H1 (cell line): ENCODE measurements at regions not wholly inside any gene's neighbourhood (a gene's known extent, or its start where the extent isn't known, plus 50 kb on each side); places are given as distances from the start of the nearest gene placed in this dataset.

ENCODE experiments used
- EGR1 ChIP-seq: IDR thresholded peaks from 2 replicates; pipeline ENCODE4 v1.6.1; 2011; ENCODE audit warnings: low read depth, low read length, borderline replicate concordance
- POLR2A ChIP-seq, 2 experiments: IDR thresholded peaks; 1 replicate in 1 of 2; 2 replicates in 1 of 2; pipeline ENCODE4 v1.6.1; 2011; ENCODE audit warnings: low read depth in 2 of 2, low read length in 2 of 2, mild to moderate bottlenecking in 2 of 2; ENCODE audit errors: control extremely low read depth in 1 of 2
- TF ChIP-seq, protein P1 (sequence below), 3 experiments: IDR thresholded peaks; 1 replicate in 2 of 3; 2 replicates in 1 of 3; pipeline versions ENCODE4 v1.5.1 to v1.6.1; 2011; ENCODE audit warnings: low read length in 3 of 3, mild to moderate bottlenecking in 3 of 3, inconsistent platforms in 2 of 3, low read depth in 1 of 3, moderate library complexity in 1 of 3; ENCODE audit not compliant: insufficient read depth in 1 of 3; ENCODE audit errors: control extremely low read depth in 1 of 3

DNA sequence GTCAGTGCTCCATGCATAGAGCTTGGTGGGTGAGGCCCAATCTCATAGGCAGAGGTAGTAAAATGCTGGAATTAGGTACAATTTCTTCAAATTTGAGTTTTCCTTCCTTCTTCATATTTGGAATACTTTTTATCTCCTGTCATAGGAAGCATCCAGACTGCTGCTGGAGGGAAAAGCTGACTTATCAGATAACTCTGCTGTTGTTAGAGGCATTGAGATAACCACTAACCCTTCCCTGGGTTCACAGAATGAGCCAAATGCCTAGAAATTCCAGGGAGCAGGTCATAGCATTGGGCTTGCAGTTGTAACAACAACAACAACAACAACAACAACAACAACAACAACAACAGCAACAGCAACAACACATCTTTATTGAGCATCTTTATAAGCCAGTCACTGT is 332.7 kb downstream of the PDCD6IP start:
- TF ChIP-seq, protein P1, sequence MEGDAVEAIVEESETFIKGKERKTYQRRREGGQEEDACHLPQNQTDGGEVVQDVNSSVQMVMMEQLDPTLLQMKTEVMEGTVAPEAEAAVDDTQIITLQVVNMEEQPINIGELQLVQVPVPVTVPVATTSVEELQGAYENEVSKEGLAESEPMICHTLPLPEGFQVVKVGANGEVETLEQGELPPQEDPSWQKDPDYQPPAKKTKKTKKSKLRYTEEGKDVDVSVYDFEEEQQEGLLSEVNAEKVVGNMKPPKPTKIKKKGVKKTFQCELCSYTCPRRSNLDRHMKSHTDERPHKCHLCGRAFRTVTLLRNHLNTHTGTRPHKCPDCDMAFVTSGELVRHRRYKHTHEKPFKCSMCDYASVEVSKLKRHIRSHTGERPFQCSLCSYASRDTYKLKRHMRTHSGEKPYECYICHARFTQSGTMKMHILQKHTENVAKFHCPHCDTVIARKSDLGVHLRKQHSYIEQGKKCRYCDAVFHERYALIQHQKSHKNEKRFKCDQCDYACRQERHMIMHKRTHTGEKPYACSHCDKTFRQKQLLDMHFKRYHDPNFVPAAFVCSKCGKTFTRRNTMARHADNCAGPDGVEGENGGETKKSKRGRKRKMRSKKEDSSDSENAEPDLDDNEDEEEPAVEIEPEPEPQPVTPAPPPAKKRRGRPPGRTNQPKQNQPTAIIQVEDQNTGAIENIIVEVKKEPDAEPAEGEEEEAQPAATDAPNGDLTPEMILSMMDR (IDR thresholded peaks at IDR 0.05; ENCODE audit: control extremely low read depth in 1 of 3, insufficient read depth in 1 of 3, low read depth in 1 of 3, low read length in 3 of 3) = no peak
- TF ChIP-seq EGR1 = no peak
- no peak for TF ChIP-seq POLR2A (IDR thresholded peaks at IDR 0.05; ENCODE audit: control extremely low read depth in 1 of 2, low read depth in 2 of 2, low read length in 2 of 2)
